ENCODE measurements at regions not wholly inside any gene's neighbourhood (a gene's known extent, or its start where the extent isn't known, plus 50 kb on each side); places are given as distances from the start of the nearest gene placed in this dataset.

DNA sequence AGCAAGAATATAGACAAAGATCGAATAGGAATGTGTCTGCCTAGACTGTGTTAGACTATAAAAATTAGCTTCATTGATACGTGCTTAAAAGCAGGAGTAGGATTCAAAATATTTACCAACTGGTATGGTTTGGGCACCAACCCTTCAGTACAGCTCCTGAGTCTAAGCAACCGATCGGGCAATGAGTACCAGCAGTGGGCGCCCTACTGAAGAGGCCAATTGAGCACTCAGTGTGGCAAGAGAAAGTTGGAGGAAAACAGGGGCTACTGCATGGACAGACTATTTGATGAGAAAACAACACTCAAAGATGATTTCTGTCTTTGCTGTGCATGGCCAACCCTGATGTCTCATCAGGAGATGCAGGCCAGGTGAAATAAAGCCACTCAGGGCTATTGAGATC is 176.0 kb upstream of the NWD2 start:
- TF ChIP-seq CTCF (IDR thresholded peaks at IDR 0.05) (no peak), POLR2A (IDR thresholded peaks at IDR 0.05) (no peak)
